ENCODE measurements at regions not wholly inside any gene's neighbourhood (a gene's known extent, or its start where the extent isn't known, plus 50 kb on each side); places are given as distances from the start of the nearest gene placed in this dataset.
A peak's percentile ranks its signal among the peaks of the same experiment; 100 is the strongest.

DNA sequence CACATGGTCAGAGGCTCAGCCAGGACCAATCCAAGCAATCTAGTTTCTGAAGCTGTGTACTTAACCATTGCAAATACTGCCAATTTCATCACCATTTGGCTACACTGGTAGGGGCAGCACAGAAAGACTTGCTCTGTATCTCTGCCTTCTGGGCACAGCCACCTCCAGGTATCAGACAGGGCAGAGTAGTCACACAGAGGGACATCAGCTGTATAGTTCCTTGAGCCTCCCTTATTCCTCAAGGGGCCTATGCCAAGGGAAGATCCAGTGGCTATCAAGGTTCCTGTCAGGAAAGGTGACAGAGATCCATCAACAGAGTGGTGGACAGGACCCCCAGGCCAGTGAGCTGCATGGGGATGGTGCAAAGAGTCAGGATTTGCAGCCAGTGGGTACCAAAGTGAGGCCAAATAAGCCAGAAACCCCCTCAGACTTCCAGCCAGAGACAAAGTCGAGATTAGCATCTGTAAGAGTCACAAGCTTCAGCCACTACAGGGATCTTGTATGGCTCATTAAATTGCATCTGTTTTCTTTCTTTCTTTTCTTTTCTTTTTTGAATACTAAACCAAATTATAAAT lies 381.6 kb upstream of the CPEB2 start:
- H3K4me1 ChIP-seq (replicated peaks in 1 of 4; ENCODE audit: control insufficient read depth in 3 of 4, insufficient read depth in 4 of 4, low read length in 3 of 4) = peaks cover 6 to 15% (median 7%) of the 10 kb centered on the region in 4 experiments; a peak in 6 of 7 replicates
- no peak overlapping the region for H4K91ac ChIP-seq (replicated peaks; ENCODE audit: insufficient read length, low read length)
- peak overlapping the region; percentile 64; the same call in 1 of the 2 replicates for H2BK12ac ChIP-seq (ENCODE audit: low read depth, low read length)
- peak overlapping the region; percentile 9; the same call in 1 of the 2 replicates for H2BK20ac ChIP-seq (ENCODE audit: low read length)
- H3K56ac ChIP-seq (replicated peaks; ENCODE audit: insufficient read length, low read depth, low read length) = no peak overlapping the region
- FAIRE-seq = peak; percentile 81
- H3K9ac ChIP-seq (replicated peaks in 1 of 4; ENCODE audit: extremely low read depth in 1 of 4, low read depth in 3 of 4, low read length in 3 of 4) = no peak overlapping the region
- POLR2A ChIA-PET (ENCODE audit: partially characterized antibody) = no interaction called here
- H2AFZ ChIP-seq (ENCODE audit: low read length) = no peak overlapping the region
- H3K23me2 ChIP-seq (ENCODE audit: low read depth, low read length) = no peaks in the 10 kb centered on the region
- H4K8ac ChIP-seq (ENCODE audit: extremely low read depth, insufficient read depth, low read length) = no peak overlapping the region
- 6% methylated on average over 1 of the region's 1 CpG; no CpG with 5 or more reads in 1 of the 2 experiments for WGBS, 2 experiments (ENCODE audit: extremely low coverage in 1 of 2, insufficient coverage in 1 of 2, insufficient read length in 1 of 2, insufficient replicate concordance in 2 of 2, low coverage in 1 of 2, low lambda C conversion rate in 2 of 2, missing lambda C conversion rate in 1 of 2)
- peak overlapping the region; percentile 4 for H2BK120ac ChIP-seq (replicated peaks; ENCODE audit: low read depth, low read length)
- H3K79me2 ChIP-seq (ENCODE audit: control insufficient read depth in 1 of 2, insufficient read depth in 2 of 2, low read length in 2 of 2) = no peaks in the 10 kb centered on the region
- TF ChIP-seq SIX5 (IDR thresholded peaks at IDR 0.05; ENCODE audit: low read depth, low read length) = no peak
- peak; percentile 21 for TF ChIP-seq NANOG (IDR thresholded peaks at IDR 0.05; ENCODE audit: insufficient read depth, low read depth, low read length, poor library complexity, severe bottlenecking)
- peak; percentile 53 for TF ChIP-seq CTBP2 (IDR thresholded peaks at IDR 0.05; ENCODE audit: borderline replicate concordance, insufficient read depth, insufficient read length, low read length)
- H3K4ac ChIP-seq (replicated peaks; ENCODE audit: insufficient read length, low read depth, low read length) = peak overlapping the region; percentile 2
- H3K79me1 ChIP-seq (ENCODE audit: low read depth, low read length) = no peaks in the 10 kb centered on the region
- H3K36me3 ChIP-seq (ENCODE audit: control insufficient read depth in 2 of 4, insufficient read depth in 4 of 4, low read length in 3 of 4) = no peaks in the 10 kb centered on the region
- no peak overlapping the region for H4K5ac ChIP-seq (ENCODE audit: insufficient read length, low read depth, low read length)
- peak overlapping the region; percentile 57; the same call in 1 of the 2 replicates for H2BK5ac ChIP-seq (ENCODE audit: low read depth, low read length)
- no peak overlapping the region for H3K27ac ChIP-seq (ENCODE audit: low read depth, low read length)
- H2AK5ac ChIP-seq (ENCODE audit: low read depth, low read length) = peak overlapping the region; percentile 76; the same call in 1 of the 2 replicates
- no peaks in the 10 kb centered on the region for H4K20me1 ChIP-seq (replicated peaks in 1 of 2; ENCODE audit: control insufficient read depth in 1 of 2, insufficient read depth in 2 of 2, low read length in 2 of 2)
- peak overlapping the region in 3 of 4 experiments; percentile 19 to 35 (median 23); a peak in 4 of 8 replicates for H3K4me3 ChIP-seq (ENCODE audit: extremely low read depth in 1 of 4, insufficient read depth in 2 of 4, low read depth in 3 of 4, low read length in 4 of 4)
- H3K18ac ChIP-seq (ENCODE audit: extremely low read depth, low read length) = peak overlapping the region; percentile 11; the same call in 1 of the 2 replicates
- CTCF ChIA-PET (ENCODE audit: partially characterized antibody) = no interaction called here
- H3K14ac ChIP-seq (ENCODE audit: insufficient read length) = no peak overlapping the region
- no peak overlapping the region for H3K23ac ChIP-seq (ENCODE audit: insufficient read length)
- peaks cover 0 to 1% (median 0%) of the 10 kb centered on the region in 4 experiments; a peak in 1 of 7 replicates for H3K27me3 ChIP-seq (replicated peaks in 1 of 4; ENCODE audit: control insufficient read depth in 3 of 4, extremely low read depth in 1 of 4, insufficient read depth in 3 of 4, low read length in 3 of 4)
- peak; percentile 21 to 48 for DNase-seq (ENCODE audit: low read depth in 1 of 2, low spot score in 2 of 2)
- H3K9me3 ChIP-seq (ENCODE audit: insufficient read depth in 2 of 2, low read depth in 1 of 2, low read length in 1 of 2) = no peaks in the 10 kb centered on the region
- H2BK15ac ChIP-seq (ENCODE audit: low read length) = no peak overlapping the region
- H3K4me2 ChIP-seq (ENCODE audit: insufficient read depth in 1 of 2, low read depth in 2 of 2, low read length in 2 of 2) = peak overlapping the region; percentile 56 to 71

Data from H1 (cell line).